ENCODE measurements at regions not wholly inside any gene's neighbourhood (a gene's known extent, or its start where the extent isn't known, plus 50 kb on each side); places are given as distances from the start of the nearest gene placed in this dataset.

DNA sequence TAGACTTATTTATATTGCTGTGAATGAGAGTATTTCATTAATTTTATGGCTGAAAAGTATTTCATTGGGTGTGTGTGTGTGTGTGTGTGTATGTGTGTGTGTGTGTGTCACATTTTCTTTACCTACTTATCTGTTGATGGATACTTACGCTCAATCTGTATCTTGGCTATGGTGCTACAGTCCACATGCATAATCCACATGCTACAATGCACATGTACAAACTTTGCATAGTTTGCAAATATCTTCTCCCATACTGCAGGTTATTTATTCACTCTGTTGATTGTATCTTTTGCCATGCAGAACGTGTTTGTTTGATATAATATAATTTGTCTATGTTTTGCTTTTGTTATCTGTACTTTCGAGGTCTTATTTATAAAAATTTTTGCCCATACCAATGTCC lies 167.8 kb downstream of the RAB28 start:
- intact Hi-C loops (cut with micrococcal nuclease; ENCODE audit: unreplicated experiment): no loop called here
- H4K20me1 ChIP-seq (ENCODE audit: insufficient read depth): no peaks in the 10 kb centered on the region
- no peaks in the 10 kb centered on the region for H3K79me2 ChIP-seq (ENCODE audit: low read depth)
- no peak overlapping the region for H3K27ac ChIP-seq
- TF ChIP-seq EZH2 (IDR thresholded peaks at IDR 0.05; ENCODE audit: low read depth): no peak
- TF ChIP-seq, protein P1, sequence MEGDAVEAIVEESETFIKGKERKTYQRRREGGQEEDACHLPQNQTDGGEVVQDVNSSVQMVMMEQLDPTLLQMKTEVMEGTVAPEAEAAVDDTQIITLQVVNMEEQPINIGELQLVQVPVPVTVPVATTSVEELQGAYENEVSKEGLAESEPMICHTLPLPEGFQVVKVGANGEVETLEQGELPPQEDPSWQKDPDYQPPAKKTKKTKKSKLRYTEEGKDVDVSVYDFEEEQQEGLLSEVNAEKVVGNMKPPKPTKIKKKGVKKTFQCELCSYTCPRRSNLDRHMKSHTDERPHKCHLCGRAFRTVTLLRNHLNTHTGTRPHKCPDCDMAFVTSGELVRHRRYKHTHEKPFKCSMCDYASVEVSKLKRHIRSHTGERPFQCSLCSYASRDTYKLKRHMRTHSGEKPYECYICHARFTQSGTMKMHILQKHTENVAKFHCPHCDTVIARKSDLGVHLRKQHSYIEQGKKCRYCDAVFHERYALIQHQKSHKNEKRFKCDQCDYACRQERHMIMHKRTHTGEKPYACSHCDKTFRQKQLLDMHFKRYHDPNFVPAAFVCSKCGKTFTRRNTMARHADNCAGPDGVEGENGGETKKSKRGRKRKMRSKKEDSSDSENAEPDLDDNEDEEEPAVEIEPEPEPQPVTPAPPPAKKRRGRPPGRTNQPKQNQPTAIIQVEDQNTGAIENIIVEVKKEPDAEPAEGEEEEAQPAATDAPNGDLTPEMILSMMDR (conservative IDR thresholded peaks at IDR 0.05): no peak
- BruUV-seq (replicated peaks): no TSS peak
- H3K36me3 ChIP-seq (ENCODE audit: low read depth): no peaks in the 10 kb centered on the region
- H3K9me2 ChIP-seq (ENCODE audit: insufficient read depth): no peaks in the 10 kb centered on the region
- no peak overlapping the region for H2AFZ ChIP-seq
- CTCF ChIA-PET: no interaction called here
- H3F3A ChIP-seq (ENCODE audit: insufficient read depth, low read depth): no peaks in the 10 kb centered on the region
- no peak overlapping the region for H3K4me3 ChIP-seq
- no peaks in the 10 kb centered on the region for H3K9me3 ChIP-seq (ENCODE audit: insufficient read depth, low read depth)
- no peaks in the 10 kb centered on the region for H3K27me3 ChIP-seq (ENCODE audit: insufficient read depth, low read depth)
- no peak for DNase-seq
- no peaks in the 10 kb centered on the region for H3K4me1 ChIP-seq (replicated peaks; ENCODE audit: insufficient read depth)
- POLR2A ChIA-PET (ENCODE audit: unreplicated experiment): no interaction called here
- no peak overlapping the region for H3K4me2 ChIP-seq

DNA sequence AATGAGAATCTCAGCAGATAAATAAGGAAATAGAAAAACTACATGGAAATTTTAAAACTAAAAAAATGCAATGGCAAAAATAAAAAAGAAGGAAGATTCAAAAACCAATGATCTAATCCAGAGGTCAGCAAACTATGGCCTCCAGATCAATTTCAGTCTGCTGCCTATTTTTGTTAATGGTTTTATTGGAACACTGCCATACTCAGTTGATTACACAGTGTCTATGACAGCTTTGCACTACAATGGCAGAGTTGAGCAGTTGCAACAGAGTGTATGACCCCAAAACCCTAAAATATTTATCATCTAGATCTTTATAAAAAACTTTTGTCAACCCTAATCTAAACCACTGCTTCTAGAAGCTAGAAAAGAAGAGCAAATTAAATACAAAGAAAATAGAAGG lies 170.3 kb downstream of the RAB28 start:
- no peaks in the 10 kb centered on the region for H3K79me2 ChIP-seq (ENCODE audit: low read depth)
- POLR2A ChIA-PET (ENCODE audit: unreplicated experiment): no interaction called here
- CTCF ChIA-PET: no interaction called here
- no peaks in the 10 kb centered on the region for H3F3A ChIP-seq (ENCODE audit: insufficient read depth, low read depth)
- H3K36me3 ChIP-seq (ENCODE audit: low read depth): no peaks in the 10 kb centered on the region
- no peaks in the 10 kb centered on the region for H3K9me3 ChIP-seq (ENCODE audit: insufficient read depth, low read depth)
- TF ChIP-seq, protein P1 (conservative IDR thresholded peaks at IDR 0.05): no peak
- TF ChIP-seq EZH2 (IDR thresholded peaks at IDR 0.05; ENCODE audit: low read depth): no peak
- no peaks in the 10 kb centered on the region for H3K27me3 ChIP-seq (ENCODE audit: insufficient read depth, low read depth)
- no peaks in the 10 kb centered on the region for H3K4me1 ChIP-seq (replicated peaks; ENCODE audit: insufficient read depth)
- H2AFZ ChIP-seq: no peak overlapping the region
- no TSS peak for BruUV-seq (replicated peaks)
- no peak overlapping the region for H3K4me3 ChIP-seq
- intact Hi-C loops (cut with micrococcal nuclease; ENCODE audit: unreplicated experiment): no loop called here
- H4K20me1 ChIP-seq (ENCODE audit: insufficient read depth): no peaks in the 10 kb centered on the region
- no peaks in the 10 kb centered on the region for H3K9me2 ChIP-seq (ENCODE audit: insufficient read depth)
- DNase-seq: no peak
- H3K4me2 ChIP-seq: no peak overlapping the region
- H3K27ac ChIP-seq: no peak overlapping the region

DNA sequence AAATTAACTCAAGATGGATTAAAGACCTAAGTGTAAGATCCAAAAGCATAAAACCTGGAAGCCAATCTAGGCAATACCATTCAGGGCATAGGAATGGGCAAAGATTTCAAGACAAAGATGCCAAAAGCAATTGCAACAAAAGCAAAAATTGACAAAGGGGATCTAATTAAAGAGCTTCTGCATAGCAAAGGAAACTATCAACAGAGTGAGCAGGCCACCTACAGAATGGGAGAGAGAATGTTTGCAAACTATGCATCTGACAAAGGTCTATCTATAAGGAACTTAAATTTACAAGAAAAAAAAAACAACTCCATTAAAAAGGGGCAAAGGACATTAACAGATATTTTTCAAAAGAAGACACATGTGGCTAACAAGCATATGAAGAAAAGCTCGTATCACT lies 171.9 kb downstream of the RAB28 start:
- Histone ChIP-seq H3K27me3 (ENCODE audit: insufficient read depth, low read depth) (no peaks in the 10 kb centered on the region), H3F3A (ENCODE audit: insufficient read depth, low read depth) (no peaks in the 10 kb centered on the region), H3K9me3 (ENCODE audit: insufficient read depth, low read depth) (no peaks in the 10 kb centered on the region), H3K4me1 (replicated peaks; ENCODE audit: insufficient read depth) (no peaks in the 10 kb centered on the region), H2AFZ (no peak overlapping the region), H3K9me2 (ENCODE audit: insufficient read depth) (no peaks in the 10 kb centered on the region), H4K20me1 (ENCODE audit: insufficient read depth) (no peaks in the 10 kb centered on the region), H3K36me3 (ENCODE audit: low read depth) (no peaks in the 10 kb centered on the region), H3K4me2 (no peak overlapping the region), H3K79me2 (ENCODE audit: low read depth) (no peaks in the 10 kb centered on the region), H3K27ac (no peak overlapping the region), H3K4me3 (no peak overlapping the region)
- intact Hi-C loops (cut with micrococcal nuclease; ENCODE audit: unreplicated experiment): no loop called here
- BruUV-seq (replicated peaks): no TSS peak
- ChIA-PET CTCF (no interaction called here), POLR2A (ENCODE audit: unreplicated experiment) (interaction anchor here (0.7 kb wide), 1 partner anchor 97 kb away, joined by 9 read pairs; no protein-coding TSS in a partner anchor)
- no peak for DNase-seq
- TF ChIP-seq EZH2 (IDR thresholded peaks at IDR 0.05; ENCODE audit: low read depth): no peak
- TF ChIP-seq, protein P1 (conservative IDR thresholded peaks at IDR 0.05): no peak

Data from PC-9 (cell line).